ENCODE measurements at regions not wholly inside any gene's neighbourhood (a gene's known extent, or its start where the extent isn't known, plus 50 kb on each side); places are given as distances from the start of the nearest gene placed in this dataset.

DNA sequence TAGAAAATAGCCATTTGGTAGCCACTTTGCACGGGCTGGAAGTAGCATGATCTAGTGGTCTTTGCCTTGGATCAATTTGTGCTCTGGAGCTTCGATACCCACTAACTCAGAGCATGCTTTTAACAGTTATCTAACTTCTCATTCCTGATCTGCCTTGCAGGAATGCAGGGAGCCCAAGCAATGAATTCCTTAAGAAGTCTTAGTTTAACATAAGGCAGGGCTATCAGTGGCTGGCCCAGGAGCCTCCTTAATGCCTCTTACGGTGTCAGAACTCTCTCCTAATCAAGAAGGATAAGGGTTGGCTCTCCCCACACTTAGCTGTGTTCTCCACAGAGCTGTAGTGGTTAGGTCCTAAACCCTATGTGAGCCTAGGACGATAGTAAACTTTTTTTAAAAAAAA, 95.8 kb upstream of the TBCA start:
- H3K27ac Mint-ChIP-seq, result no peak overlapping the region
- peaks cover 0 to 5% of the 10 kb centered on the region in 2 donors for H3K4me1 Mint-ChIP-seq
- peaks cover 0 to 3% of the 10 kb centered on the region in 2 donors for H3K27me3 Mint-ChIP-seq (ENCODE audit: low read depth in 2 of 2)
- Histone ChIP-seq H3K4me1 (ENCODE audit: control insufficient read depth, insufficient read depth, low read length) (no peaks in the 10 kb centered on the region), H3K36me3 (ENCODE audit: control insufficient read depth, insufficient read depth, low read length) (no peaks in the 10 kb centered on the region), H3K4me3 (ENCODE audit: low read length) (no peak overlapping the region), H3K9me3 (ENCODE audit: control insufficient read depth, insufficient read depth, low read length) (no peaks in the 10 kb centered on the region), H3K27me3 (ENCODE audit: control insufficient read depth, insufficient read depth, low read length) (no peaks in the 10 kb centered on the region), H3K27ac (ENCODE audit: low read length) (no peak overlapping the region)
- 97% methylated on average over 3 of the region's 4 CpGs for WGBS (ENCODE audit: insufficient coverage)
- DNase-seq, result no peak
- ATAC-seq, result no peak
- no peak overlapping the region for H3K4me3 Mint-ChIP-seq
- H3K36me3 Mint-ChIP-seq, result no peaks in the 10 kb centered on the region
- intact Hi-C loops (cut with micrococcal nuclease), result no loop called here
- no peaks in the 10 kb centered on the region for H3K9me3 Mint-ChIP-seq
- TF ChIP-seq, protein P1, sequence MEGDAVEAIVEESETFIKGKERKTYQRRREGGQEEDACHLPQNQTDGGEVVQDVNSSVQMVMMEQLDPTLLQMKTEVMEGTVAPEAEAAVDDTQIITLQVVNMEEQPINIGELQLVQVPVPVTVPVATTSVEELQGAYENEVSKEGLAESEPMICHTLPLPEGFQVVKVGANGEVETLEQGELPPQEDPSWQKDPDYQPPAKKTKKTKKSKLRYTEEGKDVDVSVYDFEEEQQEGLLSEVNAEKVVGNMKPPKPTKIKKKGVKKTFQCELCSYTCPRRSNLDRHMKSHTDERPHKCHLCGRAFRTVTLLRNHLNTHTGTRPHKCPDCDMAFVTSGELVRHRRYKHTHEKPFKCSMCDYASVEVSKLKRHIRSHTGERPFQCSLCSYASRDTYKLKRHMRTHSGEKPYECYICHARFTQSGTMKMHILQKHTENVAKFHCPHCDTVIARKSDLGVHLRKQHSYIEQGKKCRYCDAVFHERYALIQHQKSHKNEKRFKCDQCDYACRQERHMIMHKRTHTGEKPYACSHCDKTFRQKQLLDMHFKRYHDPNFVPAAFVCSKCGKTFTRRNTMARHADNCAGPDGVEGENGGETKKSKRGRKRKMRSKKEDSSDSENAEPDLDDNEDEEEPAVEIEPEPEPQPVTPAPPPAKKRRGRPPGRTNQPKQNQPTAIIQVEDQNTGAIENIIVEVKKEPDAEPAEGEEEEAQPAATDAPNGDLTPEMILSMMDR (IDR thresholded peaks at IDR 0.05), result no peak

- no peaks in the 10 kb centered on the region for H3K4me1 ChIP-seq (ENCODE audit: control insufficient read depth, insufficient read depth, low read length)
- H3K27ac ChIP-seq (ENCODE audit: low read length), result no peak overlapping the region
- WGBS (ENCODE audit: insufficient coverage), result 90% methylated on average over 6 of the region's 6 CpGs
- no peak overlapping the region for H3K27ac Mint-ChIP-seq
- no peak overlapping the region for H3K4me3 Mint-ChIP-seq
- no peaks in the 10 kb centered on the region for H3K27me3 ChIP-seq (ENCODE audit: control insufficient read depth, insufficient read depth, low read length)
- TF ChIP-seq, protein P1 (IDR thresholded peaks at IDR 0.05), result no peak
- intact Hi-C loops (cut with micrococcal nuclease), result no loop called here
- H3K27me3 Mint-ChIP-seq (ENCODE audit: low read depth in 2 of 2), result peaks cover 0 to 3% of the 10 kb centered on the region in 2 donors
- H3K36me3 Mint-ChIP-seq, result no peaks in the 10 kb centered on the region
- no peaks in the 10 kb centered on the region for H3K4me1 Mint-ChIP-seq
- H3K9me3 Mint-ChIP-seq, result no peaks in the 10 kb centered on the region
- no peak for DNase-seq
- no peak overlapping the region for H3K4me3 ChIP-seq (ENCODE audit: low read length)
- no peak for ATAC-seq
- no peaks in the 10 kb centered on the region for H3K9me3 ChIP-seq (ENCODE audit: control insufficient read depth, insufficient read depth, low read length)
- H3K36me3 ChIP-seq (ENCODE audit: control insufficient read depth, insufficient read depth, low read length), result no peaks in the 10 kb centered on the region
Measured at GRCh38 chr5:77871016-77871415, 94.9 kb upstream of the TBCA start.

GRCh38 chr5:77869116-77869798, 93.1 kb upstream of the TBCA start:
- Mint-ChIP-seq H3K4me3 (no peak overlapping the region), H3K36me3 (no peaks in the 10 kb centered on the region), H3K27ac (no peak overlapping the region), H3K27me3 (ENCODE audit: low read depth in 2 of 2) (no peaks in the 10 kb centered on the region), H3K9me3 (no peaks in the 10 kb centered on the region), H3K4me1 (no peaks in the 10 kb centered on the region)
- Histone ChIP-seq H3K4me3 (ENCODE audit: low read length) (no peak overlapping the region), H3K27me3 (ENCODE audit: control insufficient read depth, insufficient read depth, low read length) (no peaks in the 10 kb centered on the region), H3K9me3 (ENCODE audit: control insufficient read depth, insufficient read depth, low read length) (no peaks in the 10 kb centered on the region), H3K27ac (ENCODE audit: low read length) (no peak overlapping the region), H3K36me3 (ENCODE audit: control insufficient read depth, insufficient read depth, low read length) (no peaks in the 10 kb centered on the region), H3K4me1 (ENCODE audit: control insufficient read depth, insufficient read depth, low read length) (no peaks in the 10 kb centered on the region)
- TF ChIP-seq, protein P1 (IDR thresholded peaks at IDR 0.05), result no peak
- WGBS (ENCODE audit: insufficient coverage), result 88% methylated on average over 10 of the region's 11 CpGs
- no peak for ATAC-seq
- no peak for DNase-seq
- intact Hi-C loops (cut with micrococcal nuclease), result no loop called here

- Histone ChIP-seq H3K27ac (ENCODE audit: low read length) (no peak overlapping the region), H3K36me3 (ENCODE audit: control insufficient read depth, insufficient read depth, low read length) (no peaks in the 10 kb centered on the region), H3K4me3 (ENCODE audit: low read length) (no peak overlapping the region), H3K4me1 (ENCODE audit: control insufficient read depth, insufficient read depth, low read length) (no peaks in the 10 kb centered on the region), H3K9me3 (ENCODE audit: control insufficient read depth, insufficient read depth, low read length) (no peaks in the 10 kb centered on the region), H3K27me3 (ENCODE audit: control insufficient read depth, insufficient read depth, low read length) (no peaks in the 10 kb centered on the region)
- DNase-seq (no peak), ATAC-seq (no peak)
- TF ChIP-seq, protein P1 (IDR thresholded peaks at IDR 0.05), result no peak
- WGBS (ENCODE audit: insufficient coverage), result 81% methylated on average over 3 of the region's 4 CpGs
- Mint-ChIP-seq H3K4me3 (no peak overlapping the region), H3K9me3 (no peaks in the 10 kb centered on the region), H3K36me3 (no peaks in the 10 kb centered on the region), H3K27ac (no peak overlapping the region), H3K4me1 (no peaks in the 10 kb centered on the region), H3K27me3 (ENCODE audit: low read depth in 2 of 2) (peaks cover 0 to 3% of the 10 kb centered on the region in 2 donors)
- intact Hi-C loops (cut with micrococcal nuclease), result no loop called here
Measured at GRCh38 chr5:77867914-77868313, 91.8 kb upstream of the TBCA start.

All from natural killer cell (primary cell).